GM23338 (cell line): ENCODE measurements at regions not wholly inside any gene's neighbourhood (a gene's known extent, or its start where the extent isn't known, plus 50 kb on each side); places are given as distances from the start of the nearest gene placed in this dataset.

Source experiments
- ATAC-seq: fragments of 200-7000 bp; cut with Tn5 transposase; 3 replicates; pipeline ENCODE4 v1.9.1; 2020
- DNase-seq: peaks from one replicate; pipeline ENCODE4 v3.0.0-alpha.2; 2015; ENCODE audit warnings: low spot score
- H2AFZ ChIP-seq: fragments of 200-600 bp; sonication (generic); 2 replicates; pipeline ENCODE4 v1.8.0; 2016; ENCODE audit warnings: antibody characterized with exemption, mild to moderate bottlenecking, moderate library complexity
- H3F3A ChIP-seq: fragments of 200-600 bp; sonication (generic); replicated peaks from 2 replicates; pipeline ENCODE4 v1.8.0; 2017; ENCODE audit warnings: antibody characterized with exemption, mixed run types, low read depth
- H3K27ac ChIP-seq: fragments of 200-600 bp; sonication (generic); 2 replicates; pipeline ENCODE4 v1.6.1; 2016; ENCODE audit warnings: low read depth
- H3K27me3 ChIP-seq: fragments of 200-600 bp; sonication (generic); 2 replicates; pipeline ENCODE4 v1.8.0; 2016; ENCODE audit warnings: mild to moderate bottlenecking, mixed run types, moderate library complexity; ENCODE audit not compliant: insufficient read depth
- H3K36me3 ChIP-seq: fragments of 200-600 bp; sonication (generic); 2 replicates; pipeline ENCODE4 v1.8.0; 2016; ENCODE audit warnings: mild to moderate bottlenecking; ENCODE audit not compliant: insufficient read depth
- H3K4me1 ChIP-seq: fragments of 200-600 bp; sonication (generic); 2 replicates; pipeline ENCODE4 v1.8.0; 2016; ENCODE audit warnings: mild to moderate bottlenecking, moderate library complexity; ENCODE audit not compliant: insufficient read depth
- H3K4me2 ChIP-seq: fragments of 200-600 bp; sonication (generic); 2 replicates; pipeline ENCODE4 v1.7.1; 2017; ENCODE audit warnings: mixed run types
- H3K4me3 ChIP-seq: fragments of 200-600 bp; sonication (generic); 2 replicates; pipeline ENCODE4 v1.6.1; 2016; ENCODE audit warnings: mixed run types
- H3K79me2 ChIP-seq: fragments of 200-600 bp; sonication (generic); replicated peaks from 2 replicates; pipeline ENCODE4 v1.8.0; 2017; ENCODE audit warnings: mild to moderate bottlenecking; ENCODE audit not compliant: insufficient read depth
- H3K9me2 ChIP-seq: fragments of 200-600 bp; sonication (generic); 2 replicates; pipeline ENCODE4 v1.8.0; 2017; ENCODE audit not compliant: insufficient read depth
- H4K20me1 ChIP-seq: fragments of 200-600 bp; sonication (generic); replicated peaks from 2 replicates; pipeline ENCODE4 v1.8.0; 2017; ENCODE audit warnings: mild to moderate bottlenecking; ENCODE audit not compliant: insufficient read depth
- H3K27ac Mint-ChIP-seq: 2 replicates; pipeline ENCODE4 v1.8.0; 2020; ENCODE audit warnings: inconsistent platforms, mild to moderate bottlenecking, moderate library complexity, mixed read lengths
- H3K27me3 Mint-ChIP-seq: 3 replicates; pipeline ENCODE4 v1.8.0; 2022; ENCODE audit warnings: low read depth, mild to moderate bottlenecking, moderate library complexity, mixed read lengths, inconsistent platforms; ENCODE audit not compliant: insufficient read depth, poor library complexity
- H3K36me3 Mint-ChIP-seq: 3 replicates; pipeline ENCODE4 v1.8.0; 2021; ENCODE audit warnings: low read depth, mild to moderate bottlenecking, inconsistent platforms, moderate library complexity, mixed read lengths
- H3K4me1 Mint-ChIP-seq: 3 replicates; pipeline ENCODE4 v1.8.0; 2020; ENCODE audit warnings: mild to moderate bottlenecking, inconsistent platforms, mixed read lengths
- H3K4me3 Mint-ChIP-seq: 3 replicates; pipeline ENCODE4 v1.8.0; 2021; ENCODE audit warnings: moderate library complexity, mild to moderate bottlenecking, inconsistent platforms, mixed read lengths
- H3K9me3 Mint-ChIP-seq: 3 replicates; pipeline ENCODE4 v1.8.0; 2020; ENCODE audit warnings: moderate library complexity, mild to moderate bottlenecking, inconsistent platforms, mixed read lengths
- CREB1 ChIP-seq: fragments of 250-450 bp; sonication (Bioruptor Pico); IDR thresholded peaks from 2 replicates; pipeline ENCODE4 v1.5.0; 2020; ENCODE audit warnings: low read depth, mild to moderate bottlenecking, moderate library complexity
- CTCF ChIP-seq, 2 experiments: fragments of 200-600 bp in 1 of 2; sonication (generic) in 1 of 2; conservative IDR thresholded peaks; 2 replicates each; pipeline versions ENCODE4 v1.5.1 to v1.6.1; 2016 to 2017; ENCODE audit warnings: antibody characterized with exemption in 2 of 2, low read depth in 2 of 2, mild to moderate bottlenecking in 2 of 2, moderate library complexity in 1 of 2
- ETS1 ChIP-seq: IDR thresholded peaks from 2 replicates; pipeline ENCODE4 v1.6.1; 2016; ENCODE audit warnings: antibody characterized with exemption
- EZH2 ChIP-seq: fragments of 200-600 bp; sonication (generic); IDR thresholded peaks from one replicate; pipeline ENCODE4 v1.8.0; 2017; ENCODE audit warnings: antibody characterized with exemption, mild to moderate bottlenecking, low read depth; ENCODE audit not compliant: unreplicated experiment
- EZH2phosphoT487 ChIP-seq: fragments of 200-600 bp; sonication (generic); IDR thresholded peaks from one replicate; pipeline ENCODE4 v1.8.1; 2018; ENCODE audit warnings: antibody characterized with exemption; ENCODE audit not compliant: unreplicated experiment
- JUNB ChIP-seq: IDR thresholded peaks from one replicate; pipeline ENCODE4 v1.6.1; 2016; ENCODE audit warnings: antibody characterized with exemption; ENCODE audit not compliant: unreplicated experiment
- NANOG ChIP-seq: IDR thresholded peaks from 2 replicates; pipeline ENCODE4 v1.6.1; 2016; ENCODE audit warnings: antibody characterized with exemption, borderline replicate concordance
- POLR2AphosphoS5 ChIP-seq: IDR thresholded peaks from 2 replicates; pipeline ENCODE4 v1.6.1; 2016; ENCODE audit warnings: antibody characterized with exemption, low read depth
- REST ChIP-seq: IDR thresholded peaks from one replicate; pipeline ENCODE4 v1.6.1; 2018; ENCODE audit warnings: antibody characterized with exemption; ENCODE audit not compliant: unreplicated experiment
- STAT1 ChIP-seq: IDR thresholded peaks from one replicate; pipeline ENCODE4 v1.6.1; 2016; ENCODE audit warnings: antibody characterized with exemption; ENCODE audit not compliant: unreplicated experiment
- ZNF114 ChIP-seq: fragments of 250-450 bp; sonication (Bioruptor Pico); IDR thresholded peaks from 2 replicates; pipeline ENCODE4 v1.5.0; 2020; ENCODE audit warnings: mild to moderate bottlenecking, moderate library complexity
- ZNF331 ChIP-seq: fragments of 250-450 bp; sonication (Bioruptor Pico); IDR thresholded peaks from 2 replicates; pipeline ENCODE4 v1.5.0; 2020; ENCODE audit warnings: low read depth, mild to moderate bottlenecking, moderate library complexity
- ZNF462 ChIP-seq: fragments of 250-450 bp; sonication (Bioruptor Pico); IDR thresholded peaks from 2 replicates; pipeline ENCODE4 v1.5.0; 2020; ENCODE audit warnings: mild to moderate bottlenecking, moderate library complexity

- Mint-ChIP-seq H3K27me3 (no peaks in the 10 kb centered on the region), H3K4me3 (no peak overlapping the region), H3K9me3 (peaks cover 31% of the 10 kb centered on the region), H3K4me1 (no peaks in the 10 kb centered on the region), H3K27ac (no peak overlapping the region), H3K36me3 (peaks cover 28% of the 10 kb centered on the region)
- Histone ChIP-seq H3K4me3 (no peak overlapping the region), H3K27ac (no peak overlapping the region), H3K36me3 (no peaks in the 10 kb centered on the region), H3K4me1 (no peaks in the 10 kb centered on the region), H3K9me2 (no peaks in the 10 kb centered on the region), H3F3A (no peaks in the 10 kb centered on the region), H4K20me1 (no peaks in the 10 kb centered on the region), H3K4me2 (no peak overlapping the region), H3K79me2 (no peaks in the 10 kb centered on the region), H3K27me3 (no peaks in the 10 kb centered on the region), H2AFZ (no peak overlapping the region)
- DNase-seq (no peak), ATAC-seq (no peak)
- TF ChIP-seq REST (no peak), CTCF (conservative IDR thresholded peaks at IDR 0.05; ENCODE audit: low read depth in 2 of 2) (no peak), JUNB (no peak), STAT1 (no peak), ZNF462 (CRISPR knock-in tag) (no peak), ZNF331 (no peak), POLR2AphosphoS5 (no peak), EZH2phosphoT487 (no peak), EZH2 (no peak), ZNF114 (CRISPR knock-in tag) (no peak), ETS1 (no peak), CREB1 (no peak), NANOG (no peak)
Measured at GRCh38 chr5:98443881-98444280, 329.6 kb upstream of the RGMB start.
